ENCODE measurements at regions not wholly inside any gene's neighbourhood (a gene's known extent, or its start where the extent isn't known, plus 50 kb on each side); places are given as distances from the start of the nearest gene placed in this dataset.
"Not testable (repeated sequence)": the region's sequence is repeated elsewhere in the genome, so short reads cannot be mapped to it uniquely, and the experiment has no call there.

- DNase-seq: not testable (repeated sequence)
These were observed 285.9 kb upstream of the HS6ST1 start for GRCh38 chr2:128604581-128604980.

GRCh38 chr2:128605421-128605820, 286.8 kb upstream of the HS6ST1 start:
- DNase-seq: no peak

GRCh38 chr2:128605931-128606330, 287.3 kb upstream of the HS6ST1 start:
- no peak for DNase-seq

GRCh38 chr2:128606837-128607236, 288.2 kb upstream of the HS6ST1 start:
- no peak for DNase-seq

GRCh38 chr2:128607440-128607839, 288.8 kb upstream of the HS6ST1 start:
- DNase-seq: no peak

- no peak for DNase-seq
These were observed 289.3 kb upstream of the HS6ST1 start for GRCh38 chr2:128607911-128608506.

GRCh38 chr2:128608921-128609880, 290.5 kb upstream of the HS6ST1 start:
- DNase-seq: no peak

- DNase-seq: no peak
These were observed 291.8 kb upstream of the HS6ST1 start for GRCh38 chr2:128610496-128610895.

- no peak for DNase-seq
These were observed 293.0 kb upstream of the HS6ST1 start for GRCh38 chr2:128611421-128612320.

GRCh38 chr2:128612628-128613027, 294.0 kb upstream of the HS6ST1 start:
- DNase-seq: no peak

- no peak for DNase-seq
These were observed 294.7 kb upstream of the HS6ST1 start for GRCh38 chr2:128613351-128613750.

- no peak for DNase-seq
These were observed 295.2 kb upstream of the HS6ST1 start for GRCh38 chr2:128613876-128614275.

- not testable (repeated sequence) for DNase-seq
These were observed 296.2 kb upstream of the HS6ST1 start for GRCh38 chr2:128614907-128615306.

GRCh38 chr2:128615571-128615970, 296.9 kb upstream of the HS6ST1 start:
- DNase-seq: no peak

GRCh38 chr2:128617029-128617590, 298.4 kb upstream of the HS6ST1 start:
- DNase-seq: no peak

- no peak for DNase-seq
These were observed 299.0 kb upstream of the HS6ST1 start for GRCh38 chr2:128617661-128618060.

- DNase-seq: no peak
These were observed 300.0 kb upstream of the HS6ST1 start for GRCh38 chr2:128618642-128619041.

GRCh38 chr2:128619471-128620325, 301.0 kb upstream of the HS6ST1 start:
- no peak for DNase-seq

- no peak for DNase-seq
These were observed 302.4 kb upstream of the HS6ST1 start for GRCh38 chr2:128621074-128621473.

- no peak for DNase-seq
These were observed 303.7 kb upstream of the HS6ST1 start for GRCh38 chr2:128622371-128622770.

GRCh38 chr2:128622955-128623620, 304.4 kb upstream of the HS6ST1 start:
- no peak for DNase-seq
